H1 (cell line): ENCODE measurements at regions not wholly inside any gene's neighbourhood (a gene's known extent, or its start where the extent isn't known, plus 50 kb on each side); places are given as distances from the start of the nearest gene placed in this dataset.

ENCODE experiments used
- CTCF ChIA-PET: fragments of 300-600 bp; sonication (Branson Sonifier 250); formaldehyde crosslinking; loops from one replicate; lab custom pipeline; 2021; ENCODE audit not compliant: partially characterized antibody; lab: Charles Lee
- POLR2A ChIA-PET: fragments of 300-600 bp; sonication (Branson Sonifier 250); formaldehyde crosslinking; loops from one replicate; lab custom pipeline; 2021; ENCODE audit warnings: inconsistent platforms; ENCODE audit not compliant: partially characterized antibody; lab: Charles Lee
- DNase-seq, 2 experiments: peaks; one replicate each; pipeline versions ENCODE4 v3.0.0 to v3.0.0-alpha.2; 2010 to 2022; ENCODE audit warnings: low spot score in 2 of 2, low read depth in 1 of 2, mixed read lengths in 1 of 2
- FAIRE-seq: peaks from 2 replicates; lab custom pipeline; 2011; peaks lifted over from hg19 to GRCh38; lab: Jason Lieb, UNC
- H2AFZ ChIP-seq: 2 replicates; pipeline ENCODE4 v1.8.1; 2012; ENCODE audit warnings: low read length, inconsistent platforms
- H2AK5ac ChIP-seq: 2 replicates; pipeline ENCODE4 v1.6.1; 2013; ENCODE audit warnings: low read depth, low read length
- H2BK120ac ChIP-seq: replicated peaks from 2 replicates; pipeline ENCODE3; 2013; ENCODE audit warnings: low read depth, low read length, inconsistent platforms
- H2BK12ac ChIP-seq: 2 replicates; pipeline ENCODE4 v1.6.1; 2013; ENCODE audit warnings: low read depth, low read length
- H2BK15ac ChIP-seq: 2 replicates; pipeline ENCODE4 v1.6.1; 2013; ENCODE audit warnings: low read length
- H2BK20ac ChIP-seq: 2 replicates; pipeline ENCODE4 v1.6.1; 2013; ENCODE audit warnings: low read length
- H2BK5ac ChIP-seq: 2 replicates; pipeline ENCODE4 v1.6.1; 2013; ENCODE audit warnings: low read depth, low read length
- H3K14ac ChIP-seq: 2 replicates; pipeline ENCODE4 v1.6.1; 2013; ENCODE audit warnings: inconsistent platforms; ENCODE audit not compliant: insufficient read length
- H3K18ac ChIP-seq: 2 replicates; pipeline ENCODE4 v1.6.1; 2013; ENCODE audit warnings: low read length; ENCODE audit errors: extremely low read depth
- H3K23ac ChIP-seq: 2 replicates; pipeline ENCODE4 v1.6.1; 2013; ENCODE audit warnings: inconsistent platforms; ENCODE audit not compliant: insufficient read length
- H3K23me2 ChIP-seq: 2 replicates; pipeline ENCODE4 v1.6.1; 2013; ENCODE audit warnings: low read depth, low read length
- H3K27ac ChIP-seq: 2 replicates; pipeline ENCODE4 v1.6.1; 2011; ENCODE audit warnings: low read depth, low read length, inconsistent platforms
- H3K27me3 ChIP-seq, 4 experiments: replicated peaks in 1 of 4; 1 replicate in 1 of 4; 2 replicates in 3 of 4; pipeline versions ENCODE4 v1.6.1 to v1.8.1; 2011 to 2013; ENCODE audit warnings: low read length in 3 of 4, mild to moderate bottlenecking in 3 of 4, inconsistent platforms in 2 of 4, mixed read lengths in 2 of 4, moderate library complexity in 1 of 4; ENCODE audit not compliant: control insufficient read depth in 3 of 4, insufficient read depth in 3 of 4; ENCODE audit errors: extremely low read depth in 1 of 4
- H3K36me3 ChIP-seq, 4 experiments: 2 replicates each; pipeline versions ENCODE4 v1.6.1 to v1.8.1; 2011 to 2013; ENCODE audit warnings: mild to moderate bottlenecking in 4 of 4, low read length in 3 of 4, moderate library complexity in 2 of 4, control low read depth in 1 of 4, inconsistent platforms in 1 of 4; ENCODE audit not compliant: insufficient read depth in 4 of 4, control insufficient read depth in 2 of 4
- H3K4ac ChIP-seq: replicated peaks from 2 replicates; pipeline ENCODE3; 2013; ENCODE audit warnings: low read length, low read depth, mixed read lengths, inconsistent platforms; ENCODE audit not compliant: insufficient read length
- H3K4me1 ChIP-seq, 4 experiments: replicated peaks in 1 of 4; 1 replicate in 1 of 4; 2 replicates in 3 of 4; pipeline versions ENCODE4 v1.6.1 to v1.8.1; 2011 to 2013; ENCODE audit warnings: low read length in 3 of 4, inconsistent platforms in 2 of 4, mixed read lengths in 1 of 4; ENCODE audit not compliant: insufficient read depth in 4 of 4, control insufficient read depth in 3 of 4
- H3K4me2 ChIP-seq, 2 experiments: 2 replicates each; pipeline versions ENCODE4 v1.6.1 to v1.8.1; 2011 to 2013; ENCODE audit warnings: low read depth in 2 of 2, low read length in 2 of 2, control low read depth in 1 of 2, inconsistent platforms in 1 of 2, mild to moderate bottlenecking in 1 of 2; ENCODE audit not compliant: insufficient read depth in 1 of 2
- H3K4me3 ChIP-seq, 4 experiments: fragments of 200-600, 300-600 bp in 1 of 4; sonication (generic), shearing (Covaris generic), sonication (Bioruptor Twin) in 1 of 4; 2 replicates each; pipeline versions ENCODE4 v1.5.1 to v1.8.1; 2011 to 2016; ENCODE audit warnings: low read length in 4 of 4, low read depth in 3 of 4, control low read depth in 2 of 4, inconsistent platforms in 2 of 4, mild to moderate bottlenecking in 2 of 4, mixed read lengths in 1 of 4, moderate library complexity in 1 of 4; ENCODE audit not compliant: insufficient read depth in 2 of 4; ENCODE audit errors: extremely low read depth in 1 of 4
- H3K56ac ChIP-seq: replicated peaks from 2 replicates; pipeline ENCODE3; 2013; ENCODE audit warnings: low read depth, mild to moderate bottlenecking, mixed read lengths, low read length, inconsistent platforms; ENCODE audit not compliant: insufficient read length
- H3K79me1 ChIP-seq: 2 replicates; pipeline ENCODE4 v1.6.1; 2013; ENCODE audit warnings: low read depth, low read length, control low read depth
- H3K79me2 ChIP-seq, 2 experiments: 2 replicates each; pipeline versions ENCODE4 v1.6.1 to v1.8.1; 2012 to 2013; ENCODE audit warnings: low read length in 2 of 2, mild to moderate bottlenecking in 2 of 2, inconsistent platforms in 1 of 2; ENCODE audit not compliant: insufficient read depth in 2 of 2, control insufficient read depth in 1 of 2
- H3K9ac ChIP-seq, 4 experiments: replicated peaks in 1 of 4; 1 replicate in 1 of 4; 2 replicates in 3 of 4; pipeline versions ENCODE4 v1.6.1 to v1.8.1; 2011 to 2013; ENCODE audit warnings: low read depth in 3 of 4, low read length in 3 of 4, control low read depth in 2 of 4, mild to moderate bottlenecking in 2 of 4, moderate library complexity in 2 of 4, inconsistent platforms in 1 of 4; ENCODE audit errors: extremely low read depth in 1 of 4
- H3K9me3 ChIP-seq, 2 experiments: 2 replicates each; pipeline versions ENCODE4 v1.6.1 to v1.8.1; 2012 to 2013; ENCODE audit warnings: mild to moderate bottlenecking in 2 of 2, moderate library complexity in 2 of 2, control low read depth in 1 of 2, inconsistent platforms in 1 of 2, low read depth in 1 of 2, low read length in 1 of 2, mixed read lengths in 1 of 2; ENCODE audit not compliant: insufficient read depth in 2 of 2
- H4K20me1 ChIP-seq, 2 experiments: replicated peaks in 1 of 2; 2 replicates each; pipeline versions ENCODE3 to v1.8.1; 2011 to 2013; ENCODE audit warnings: inconsistent platforms in 2 of 2, low read length in 2 of 2, mild to moderate bottlenecking in 1 of 2; ENCODE audit not compliant: insufficient read depth in 2 of 2, control insufficient read depth in 1 of 2
- H4K5ac ChIP-seq: 2 replicates; pipeline ENCODE4 v1.6.1; 2013; ENCODE audit warnings: low read length, low read depth, mixed read lengths, inconsistent platforms; ENCODE audit not compliant: insufficient read length
- H4K8ac ChIP-seq: 2 replicates; pipeline ENCODE4 v1.8.0; 2013; ENCODE audit warnings: mild to moderate bottlenecking, moderate library complexity, low read length, inconsistent platforms; ENCODE audit not compliant: insufficient read depth; ENCODE audit errors: extremely low read depth
- H4K91ac ChIP-seq: replicated peaks from 2 replicates; pipeline ENCODE3; 2013; ENCODE audit warnings: low read length, mixed read lengths, inconsistent platforms; ENCODE audit not compliant: insufficient read length
- ATF2 ChIP-seq: IDR thresholded peaks from 2 replicates; pipeline ENCODE4 v1.6.1; 2012; ENCODE audit warnings: low read length, inconsistent platforms
- EGR1 ChIP-seq: IDR thresholded peaks from 2 replicates; pipeline ENCODE4 v1.6.1; 2011; ENCODE audit warnings: low read depth, low read length, borderline replicate concordance
- GABPA ChIP-seq: IDR thresholded peaks from 2 replicates; pipeline ENCODE4 v1.6.1; 2011; ENCODE audit warnings: mild to moderate bottlenecking, low read length, moderate library complexity, borderline replicate concordance; ENCODE audit not compliant: insufficient read depth
- HDAC6 ChIP-seq: IDR thresholded peaks from one replicate; pipeline ENCODE4 v1.7.1; 2012; ENCODE audit warnings: low read depth, mild to moderate bottlenecking, inconsistent platforms, low read length, moderate library complexity
- MAX ChIP-seq: IDR thresholded peaks from 2 replicates; pipeline ENCODE4 v1.6.1; 2012; ENCODE audit warnings: inconsistent platforms
- PHF8 ChIP-seq: fragments of 200-600 bp; sonication (generic); conservative IDR thresholded peaks from 2 replicates; pipeline ENCODE4 v1.7.1; 2012; ENCODE audit warnings: low read depth, mild to moderate bottlenecking, inconsistent platforms, low read length, moderate library complexity
- RFX5 ChIP-seq: IDR thresholded peaks from 2 replicates; pipeline ENCODE4 v1.6.1; 2011; ENCODE audit warnings: low read depth, low read length, improper control_type of control experiment, borderline replicate concordance
- SIN3A ChIP-seq, 2 experiments: IDR thresholded peaks in 1 of 2; conservative IDR thresholded peaks in 1 of 2; 2 replicates each; pipeline ENCODE4 v1.6.1; 2011 to 2012; ENCODE audit warnings: low read length in 2 of 2, improper control_type of control experiment in 1 of 2, low read depth in 1 of 2, mild to moderate bottlenecking in 1 of 2
- SP2 ChIP-seq: IDR thresholded peaks from 2 replicates; pipeline ENCODE4 v1.6.1; 2012; ENCODE audit warnings: mild to moderate bottlenecking, low read length, inconsistent platforms
- TAF7 ChIP-seq: optimal IDR thresholded peaks from 2 replicates; pipeline ENCODE3; 2011; ENCODE audit warnings: low read depth, mild to moderate bottlenecking, inconsistent platforms, low read length, moderate library complexity, borderline replicate concordance
- TEAD4 ChIP-seq: IDR thresholded peaks from 2 replicates; pipeline ENCODE4 v1.6.1; 2012; ENCODE audit warnings: low read depth, low read length, inconsistent platforms, mixed read lengths
- WGBS, 2 experiments: shearing (Covaris generic) in 1 of 2; methylation state at CpG; one replicate each; pipeline versions ENCODE4 v1.1.6 to v1.1.7; 2013 to 2015; ENCODE audit warnings: low lambda C conversion rate in 2 of 2, mixed read lengths in 2 of 2, inconsistent platforms in 1 of 2, low coverage in 1 of 2, missing lambda C conversion rate in 1 of 2; ENCODE audit not compliant: insufficient replicate concordance in 2 of 2, insufficient coverage in 1 of 2, insufficient read length in 1 of 2; ENCODE audit errors: extremely low coverage in 1 of 2, missing lambda C conversion rate in 1 of 2; 5-methylcytosine and 5-hydroxymethylcytosine counted together

GRCh38 chr7:14047709-14048399 lies 58.4 kb upstream of the ETV1 start:
- Histone ChIP-seq H3K79me1 (no peaks in the 10 kb centered on the region), H3K27ac (no peak overlapping the region), H2AK5ac (no peak overlapping the region), H2BK120ac (no peak overlapping the region), H3K9ac (no peak overlapping the region), H3K27me3 (no peaks in the 10 kb centered on the region), H2BK15ac (no peak overlapping the region), H3K23ac (no peak overlapping the region), H2AFZ (no peak overlapping the region), H3K18ac (no peak overlapping the region), H3K9me3 (no peaks in the 10 kb centered on the region), H3K4me3 (no peak overlapping the region), H2BK20ac (no peak overlapping the region), H2BK12ac (no peak overlapping the region), H3K23me2 (no peaks in the 10 kb centered on the region), H3K4ac (no peak overlapping the region), H4K5ac (no peak overlapping the region), H3K14ac (no peak overlapping the region), H3K36me3 (no peaks in the 10 kb centered on the region), H3K4me1 (no peaks in the 10 kb centered on the region), H4K8ac (no peak overlapping the region), H4K91ac (no peak overlapping the region), H4K20me1 (no peaks in the 10 kb centered on the region), H2BK5ac (no peak overlapping the region), H3K56ac (no peak overlapping the region), H3K79me2 (no peaks in the 10 kb centered on the region), H3K4me2 (no peak overlapping the region)
- ChIA-PET POLR2A (no interaction called here), CTCF (interaction anchor here (1.3 kb wide), 1 partner anchor 59 kb away, joined by 6 read pairs; the partner anchor contains the start of gene ETV1)
- WGBS, 2 experiments: 96% methylated on average over 5 of the region's 5 CpGs; no CpG with 5 or more reads in 1 of the 2 experiments
- FAIRE-seq (no peak), DNase-seq (no peak)
- TF ChIP-seq PHF8 (no peak), EGR1 (no peak), TAF7 (no peak), RFX5 (no peak), SIN3A (conservative IDR thresholded peaks at IDR 0.05 in 1 of 2, IDR thresholded peaks at IDR 0.05 in 1 of 2; ENCODE audit: low read depth in 1 of 2, low read length in 2 of 2) (no peak), ATF2 (no peak), TEAD4 (no peak), HDAC6 (no peak), SP2 (no peak), MAX (no peak), GABPA (no peak)
